Skeletal muscle cell (primary cell): ENCODE measurements at regions not wholly inside any gene's neighbourhood (a gene's known extent, or its start where the extent isn't known, plus 50 kb on each side); places are given as distances from the start of the nearest gene placed in this dataset.

Experiments used
- DNase-seq: peaks from one replicate; pipeline ENCODE4 v3.0.0-alpha.2; 2010; ENCODE audit warnings: low read depth
- H3K4me3 ChIP-seq: 2 replicates; pipeline ENCODE4 v1.5.1; 2011; ENCODE audit warnings: low read depth, mild to moderate bottlenecking, control low read depth, low read length, moderate library complexity

GRCh38 chrX:8313844-8314243, 142.8 kb upstream of the VCX2 start:
- H3K4me3 ChIP-seq: no peak overlapping the region
- DNase-seq: no peak

- DNase-seq: no peak
These were observed 143.8 kb upstream of the VCX2 start for GRCh38 chrX:8314881-8315280.

GRCh38 chrX:8319359-8319758, 145.3 kb upstream of the VCX3B start:
- no peak overlapping the region for H3K4me3 ChIP-seq
- no peak for DNase-seq

More at GRCh38 chrX:8314881-8315280, 143.8 kb upstream of the VCX2 start:
- no peak overlapping the region for H3K4me3 ChIP-seq

- no peak overlapping the region for H3K4me3 ChIP-seq
- no peak for DNase-seq
These were observed 141.3 kb upstream of the VCX3B start for GRCh38 chrX:8323356-8323755.

- no peak overlapping the region for H3K4me3 ChIP-seq
- peak; percentile 15 for DNase-seq
These were observed 122.6 kb upstream of the VCX3B start for GRCh38 chrX:8341814-8342590.

GRCh38 chrX:8345473-8345872, 119.2 kb upstream of the VCX3B start:
- no peak for DNase-seq

GRCh38 chrX:8346060-8346459, 118.6 kb upstream of the VCX3B start:
- H3K4me3 ChIP-seq: no peak overlapping the region
- no peak for DNase-seq

More at GRCh38 chrX:8345473-8345872, 119.2 kb upstream of the VCX3B start:
- no peak overlapping the region for H3K4me3 ChIP-seq

- DNase-seq: no peak
- no peak overlapping the region for H3K4me3 ChIP-seq
These were observed 117.7 kb upstream of the VCX3B start for GRCh38 chrX:8346892-8347291.

GRCh38 chrX:8349816-8350544, 114.7 kb upstream of the VCX3B start:
- no peak overlapping the region for H3K4me3 ChIP-seq
- no peak for DNase-seq

GRCh38 chrX:8358302-8358701, 106.3 kb upstream of the VCX3B start:
- H3K4me3 ChIP-seq: no peak overlapping the region
- no peak for DNase-seq

GRCh38 chrX:8364369-8365141, 100.1 kb upstream of the VCX3B start:
- no peak overlapping the region for H3K4me3 ChIP-seq
- DNase-seq: no peak

GRCh38 chrX:8366481-8366880, 98.1 kb upstream of the VCX3B start:
- H3K4me3 ChIP-seq: no peak overlapping the region
- no peak for DNase-seq

GRCh38 chrX:8374041-8374825, 90.4 kb upstream of the VCX3B start:
- H3K4me3 ChIP-seq: no peak overlapping the region
- no peak for DNase-seq

GRCh38 chrX:8377041-8377440, 87.6 kb upstream of the VCX3B start:
- H3K4me3 ChIP-seq: no peak overlapping the region
- no peak for DNase-seq

GRCh38 chrX:8390771-8391170, 73.9 kb upstream of the VCX3B start:
- DNase-seq: no peak
- no peak overlapping the region for H3K4me3 ChIP-seq

- DNase-seq: no peak
- no peak overlapping the region for H3K4me3 ChIP-seq
These were observed 60.6 kb upstream of the VCX3B start for GRCh38 chrX:8403988-8404387.

GRCh38 chrX:8404471-8404870, 60.2 kb upstream of the VCX3B start:
- H3K4me3 ChIP-seq: no peak overlapping the region
- no peak for DNase-seq

GRCh38 chrX:8404926-8405325, 59.7 kb upstream of the VCX3B start:
- no peak for DNase-seq
- H3K4me3 ChIP-seq: no peak overlapping the region

- H3K4me3 ChIP-seq: no peak overlapping the region
- DNase-seq: no peak
These were observed 59.0 kb upstream of the VCX3B start for GRCh38 chrX:8405631-8406030.
